CD4-positive, alpha-beta T cell (primary cell): ENCODE measurements at regions not wholly inside any gene's neighbourhood (a gene's known extent, or its start where the extent isn't known, plus 50 kb on each side); places are given as distances from the start of the nearest gene placed in this dataset.
"Not testable (repeated sequence)": the region's sequence is repeated elsewhere in the genome, so short reads cannot be mapped to it uniquely, and the experiment has no call there.

Experiments
- ATAC-seq: fragments of 200-7000 bp; cut with Tn5 transposase; one replicate; pipeline ENCODE4 v1.10.0; 2022; ENCODE audit warnings: mild to moderate bottlenecking; ENCODE audit not compliant: poor library complexity
- CTCF ChIA-PET: fragments of 350-600 bp; sonication (Branson Sonifier 250); formaldehyde crosslinking; loops from one replicate; lab custom pipeline; 2021; ENCODE audit warnings: antibody characterized with exemption, inconsistent platforms; lab: Charles Lee
- POLR2A ChIA-PET: fragments of 350-600 bp; sonication (Branson Sonifier 250); formaldehyde crosslinking; loops from one replicate; lab custom pipeline; 2021; ENCODE audit warnings: antibody characterized with exemption, inconsistent platforms; lab: Charles Lee
- DNase-seq, 14 experiments: peaks; one replicate each; pipeline ENCODE4 v3.0.0-alpha.2; 2013 to 2020; ENCODE audit warnings: mixed read lengths in 2 of 14
- H3K27ac ChIP-seq, 2 donors: one replicate each; pipeline versions ENCODE4 v1.5.1 to v1.7.0; 2013; ENCODE audit warnings: low read length in 2 of 2, low read depth in 1 of 2, mild to moderate bottlenecking in 1 of 2
- H3K27me3 ChIP-seq, 2 experiments: 1 replicate in 1 of 2; 2 replicates in 1 of 2; pipeline versions ENCODE4 v1.6.1 to v1.7.0; 2013; ENCODE audit warnings: low read length in 2 of 2, control low read depth in 1 of 2, mild to moderate bottlenecking in 1 of 2, moderate library complexity in 1 of 2; ENCODE audit not compliant: insufficient read depth in 2 of 2, control insufficient read depth in 1 of 2
- H3K36me3 ChIP-seq: one replicate; pipeline ENCODE4 v1.6.1; 2013; ENCODE audit warnings: low read length, control low read depth; ENCODE audit not compliant: insufficient read depth
- H3K4me1 ChIP-seq: one replicate; pipeline ENCODE4 v1.6.1; 2013; ENCODE audit warnings: low read length, control low read depth; ENCODE audit not compliant: insufficient read depth
- H3K4me3 ChIP-seq: one replicate; pipeline ENCODE4 v1.5.1; 2013; ENCODE audit warnings: mild to moderate bottlenecking, low read length, moderate library complexity
- H3K9me3 ChIP-seq, 2 experiments: 1 replicate in 1 of 2; 2 replicates in 1 of 2; pipeline versions ENCODE4 v1.6.1 to v1.7.0; 2013; ENCODE audit warnings: low read length in 2 of 2, mild to moderate bottlenecking in 2 of 2, control low read depth in 1 of 2, moderate library complexity in 1 of 2; ENCODE audit not compliant: control insufficient read depth in 1 of 2, insufficient read depth in 1 of 2
- H3K27ac Mint-ChIP-seq: one replicate; pipeline ENCODE4 v1.8.0; 2020; ENCODE audit warnings: mixed read lengths
- H3K27me3 Mint-ChIP-seq: one replicate; pipeline ENCODE4 v1.8.0; 2021; ENCODE audit warnings: mixed read lengths
- H3K36me3 Mint-ChIP-seq: one replicate; pipeline ENCODE4 v1.8.0; 2021; ENCODE audit warnings: low read depth, mixed read lengths
- H3K4me1 Mint-ChIP-seq: one replicate; pipeline ENCODE4 v1.8.0; 2021; ENCODE audit warnings: low read depth, mixed read lengths
- H3K4me3 Mint-ChIP-seq: one replicate; pipeline ENCODE4 v1.8.0; 2020; ENCODE audit warnings: mild to moderate bottlenecking, mixed read lengths
- H3K9me3 Mint-ChIP-seq: one replicate; pipeline ENCODE4 v1.8.0; 2020; ENCODE audit warnings: mixed read lengths
- intact Hi-C, 2 experiments: fragments of 100-400 bp; cut with DNase I in 1 of 2; cut with micrococcal nuclease in 1 of 2; formaldehyde crosslinking; loops; one replicate each; pipeline versions ENCODE4 v1.15.1 to v1.9.0; 2023 to 2025; cut with DNase I, micrococcal nuclease
- TF ChIP-seq, protein P1 (sequence below): fragments of 200-600 bp; IDR thresholded peaks from one replicate; pipeline ENCODE4 v1.8.0; 2022; ENCODE audit warnings: antibody characterized with exemption, mild to moderate bottlenecking

DNA sequence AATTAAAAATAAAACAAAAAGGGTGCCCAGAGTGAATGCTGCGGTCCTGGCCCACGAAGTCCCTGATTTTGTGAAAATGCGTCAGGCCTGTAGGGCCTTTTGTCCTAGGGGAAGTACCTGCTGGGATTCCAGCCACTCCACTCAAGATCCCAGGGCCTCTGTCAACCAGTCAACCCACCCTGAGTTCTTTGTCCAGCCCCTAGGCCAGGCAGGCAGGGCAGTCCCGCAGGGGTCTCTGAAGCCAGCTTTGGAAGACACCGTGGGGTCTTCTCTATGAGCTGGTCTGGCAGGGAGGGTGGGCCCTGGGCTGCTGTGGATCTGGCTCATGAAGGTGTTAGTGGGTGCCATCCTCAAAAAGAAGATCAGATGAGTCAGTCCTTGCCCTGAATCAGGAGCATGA is 452.5 kb upstream of the MKI67 start:
- no peak overlapping the region for H3K4me3 ChIP-seq
- CTCF ChIA-PET, result no interaction called here
- H3K9me3 ChIP-seq, result no peaks in the 10 kb centered on the region
- no peaks in the 10 kb centered on the region for H3K4me1 ChIP-seq
- no peaks in the 10 kb centered on the region for H3K27me3 ChIP-seq
- H3K27ac ChIP-seq, result no peak overlapping the region
- Mint-ChIP-seq H3K9me3 (no peaks in the 10 kb centered on the region), H3K27me3 (no peaks in the 10 kb centered on the region), H3K4me3 (no peak overlapping the region), H3K36me3 (no peaks in the 10 kb centered on the region), H3K27ac (no peak overlapping the region), H3K4me1 (no peaks in the 10 kb centered on the region)
- DNase-seq (no peak), ATAC-seq (no peak)
- no peaks in the 10 kb centered on the region for H3K36me3 ChIP-seq
- POLR2A ChIA-PET, result no interaction called here
- intact Hi-C loops, result no loop called here
- TF ChIP-seq, protein P1, sequence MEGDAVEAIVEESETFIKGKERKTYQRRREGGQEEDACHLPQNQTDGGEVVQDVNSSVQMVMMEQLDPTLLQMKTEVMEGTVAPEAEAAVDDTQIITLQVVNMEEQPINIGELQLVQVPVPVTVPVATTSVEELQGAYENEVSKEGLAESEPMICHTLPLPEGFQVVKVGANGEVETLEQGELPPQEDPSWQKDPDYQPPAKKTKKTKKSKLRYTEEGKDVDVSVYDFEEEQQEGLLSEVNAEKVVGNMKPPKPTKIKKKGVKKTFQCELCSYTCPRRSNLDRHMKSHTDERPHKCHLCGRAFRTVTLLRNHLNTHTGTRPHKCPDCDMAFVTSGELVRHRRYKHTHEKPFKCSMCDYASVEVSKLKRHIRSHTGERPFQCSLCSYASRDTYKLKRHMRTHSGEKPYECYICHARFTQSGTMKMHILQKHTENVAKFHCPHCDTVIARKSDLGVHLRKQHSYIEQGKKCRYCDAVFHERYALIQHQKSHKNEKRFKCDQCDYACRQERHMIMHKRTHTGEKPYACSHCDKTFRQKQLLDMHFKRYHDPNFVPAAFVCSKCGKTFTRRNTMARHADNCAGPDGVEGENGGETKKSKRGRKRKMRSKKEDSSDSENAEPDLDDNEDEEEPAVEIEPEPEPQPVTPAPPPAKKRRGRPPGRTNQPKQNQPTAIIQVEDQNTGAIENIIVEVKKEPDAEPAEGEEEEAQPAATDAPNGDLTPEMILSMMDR, result no peak

DNA sequence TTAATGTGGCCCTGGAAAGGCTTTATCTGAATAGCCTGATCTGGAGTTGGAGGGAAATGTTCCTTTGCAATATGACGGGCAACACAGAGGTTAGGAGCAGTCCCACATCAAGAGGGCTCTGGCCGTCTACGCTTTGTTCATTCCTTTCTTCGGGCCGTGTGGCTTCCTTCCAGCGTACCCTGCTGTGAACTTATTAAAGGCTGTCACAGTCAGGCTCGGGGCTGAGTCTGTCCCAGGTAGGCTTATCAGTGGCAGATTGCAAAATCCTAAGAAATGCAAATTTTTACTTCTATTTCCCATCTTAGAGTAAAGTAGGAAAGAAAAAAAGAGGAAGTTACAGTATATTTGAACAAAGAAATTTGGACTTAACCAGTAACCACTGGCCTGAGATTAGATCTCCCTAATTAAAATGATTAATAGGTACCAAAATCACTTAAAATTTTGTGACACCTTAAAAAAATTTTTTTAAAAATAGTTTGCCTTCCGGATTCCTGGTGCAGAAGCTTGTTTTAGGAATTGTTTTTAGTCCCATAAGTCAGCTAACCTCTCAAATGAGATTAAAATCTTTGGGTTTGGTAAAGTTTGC is 453.1 kb upstream of the MKI67 start:
- CTCF ChIA-PET, result no interaction called here
- TF ChIP-seq, protein P1, result no peak
- Mint-ChIP-seq H3K4me1 (no peaks in the 10 kb centered on the region), H3K36me3 (no peaks in the 10 kb centered on the region), H3K4me3 (no peak overlapping the region), H3K27ac (no peak overlapping the region), H3K27me3 (no peaks in the 10 kb centered on the region), H3K9me3 (no peaks in the 10 kb centered on the region)
- ATAC-seq (no peak), DNase-seq (no peak)
- H3K4me3 ChIP-seq, result no peak overlapping the region
- H3K27ac ChIP-seq, result no peak overlapping the region
- POLR2A ChIA-PET, result no interaction called here
- H3K36me3 ChIP-seq, result no peaks in the 10 kb centered on the region
- intact Hi-C loops, result no loop called here
- no peaks in the 10 kb centered on the region for H3K27me3 ChIP-seq
- H3K4me1 ChIP-seq, result no peaks in the 10 kb centered on the region
- no peaks in the 10 kb centered on the region for H3K9me3 ChIP-seq

DNA sequence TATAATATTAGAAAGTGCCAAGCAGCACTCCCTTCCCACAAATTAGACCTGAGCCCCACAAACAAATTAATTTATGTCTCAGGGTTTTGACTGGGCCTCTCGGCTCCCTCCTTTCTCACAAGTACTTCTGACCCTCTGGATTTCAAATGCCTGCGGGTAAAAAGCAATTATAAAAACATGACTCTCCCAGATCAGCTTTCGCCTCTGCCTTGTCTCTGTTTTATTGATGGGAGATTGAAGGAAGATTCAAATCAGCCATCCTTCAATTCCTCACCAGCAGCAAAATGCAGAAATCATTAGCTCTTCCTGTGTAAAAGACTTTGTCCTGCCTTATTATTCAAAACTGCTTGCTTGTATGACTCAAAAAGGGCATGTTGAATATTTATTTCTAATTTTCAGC is 453.7 kb upstream of the MKI67 start:
- H3K27ac Mint-ChIP-seq, result no peak overlapping the region
- no peaks in the 10 kb centered on the region for H3K36me3 ChIP-seq
- H3K9me3 ChIP-seq, result no peaks in the 10 kb centered on the region
- TF ChIP-seq, protein P1, result no peak
- no peaks in the 10 kb centered on the region for H3K27me3 Mint-ChIP-seq
- ChIA-PET POLR2A (no interaction called here), CTCF (no interaction called here)
- no peak for ATAC-seq
- H3K4me1 Mint-ChIP-seq, result no peaks in the 10 kb centered on the region
- no peaks in the 10 kb centered on the region for H3K4me1 ChIP-seq
- no peak for DNase-seq
- H3K36me3 Mint-ChIP-seq, result no peaks in the 10 kb centered on the region
- no peaks in the 10 kb centered on the region for H3K9me3 Mint-ChIP-seq
- intact Hi-C loops, result no loop called here
- no peak overlapping the region for H3K27ac ChIP-seq
- no peak overlapping the region for H3K4me3 Mint-ChIP-seq
- H3K27me3 ChIP-seq, result no peaks in the 10 kb centered on the region
- no peak overlapping the region for H3K4me3 ChIP-seq

- H3K36me3 Mint-ChIP-seq, CTCF ChIA-PET, H3K27ac ChIP-seq, H3K36me3 ChIP-seq, H3K4me3 ChIP-seq, POLR2A ChIA-PET, H3K27ac Mint-ChIP-seq, intact Hi-C loops, DNase-seq, H3K4me1 Mint-ChIP-seq, H3K4me3 Mint-ChIP-seq, H3K9me3 ChIP-seq, H3K9me3 Mint-ChIP-seq, H3K27me3 Mint-ChIP-seq, H3K27me3 ChIP-seq, H3K4me1 ChIP-seq, ATAC-seq: not testable (repeated sequence)
Measured at GRCh38 chr10:128583125-128583524, 456.9 kb upstream of the MKI67 start.

DNA sequence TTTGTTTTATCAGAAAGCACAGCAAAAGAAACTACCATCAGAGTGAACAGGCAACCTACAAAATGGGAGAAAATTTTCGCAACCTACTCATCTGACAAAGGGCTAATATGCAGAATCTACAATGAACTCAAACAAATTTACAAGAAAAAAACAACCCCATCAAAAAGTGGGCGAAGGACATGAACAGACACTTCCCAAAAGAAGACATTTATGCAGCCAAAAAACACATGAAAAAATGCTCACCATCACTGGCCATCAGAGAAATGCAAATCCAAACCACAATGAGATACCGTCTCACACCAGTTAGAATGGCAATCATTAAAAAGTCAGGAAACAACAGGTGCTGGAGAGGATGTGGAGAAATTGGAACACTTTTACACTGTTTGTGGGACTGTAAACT is 460.4 kb upstream of the MKI67 start:
- H3K9me3 ChIP-seq, H3K27me3 ChIP-seq, H3K36me3 ChIP-seq, H3K4me1 Mint-ChIP-seq, POLR2A ChIA-PET, H3K9me3 Mint-ChIP-seq, H3K27ac Mint-ChIP-seq, H3K27ac ChIP-seq, H3K36me3 Mint-ChIP-seq, H3K4me1 ChIP-seq, H3K4me3 ChIP-seq, H3K27me3 Mint-ChIP-seq, H3K4me3 Mint-ChIP-seq, ATAC-seq, DNase-seq, CTCF ChIA-PET, intact Hi-C loops: not testable (repeated sequence)
